Endodermal cell (in vitro differentiated cells): ENCODE measurements at regions not wholly inside any gene's neighbourhood (a gene's known extent, or its start where the extent isn't known, plus 50 kb on each side); places are given as distances from the start of the nearest gene placed in this dataset.

Experiments
- DNase-seq: peaks from one replicate; pipeline ENCODE4 v3.0.0-alpha.2; 2017
- H3K27ac ChIP-seq: 2 replicates; pipeline ENCODE4 v1.5.1; 2013; ENCODE audit warnings: mild to moderate bottlenecking, low read depth, low read length, moderate library complexity
- H3K27me3 ChIP-seq: 2 replicates; pipeline ENCODE4 v1.6.1; 2013; ENCODE audit warnings: mild to moderate bottlenecking, low read length, moderate library complexity; ENCODE audit not compliant: insufficient read depth, control insufficient read depth, poor library complexity, severe bottlenecking
- H3K36me3 ChIP-seq: 2 replicates; pipeline ENCODE4 v1.7.0; 2013; ENCODE audit warnings: mild to moderate bottlenecking, low read length, moderate library complexity; ENCODE audit not compliant: control insufficient read depth, insufficient read depth
- H3K4me1 ChIP-seq: one replicate; pipeline ENCODE4 v1.7.0; 2013; ENCODE audit warnings: low read length; ENCODE audit not compliant: control insufficient read depth, insufficient read depth
- H3K4me3 ChIP-seq: 2 replicates; pipeline ENCODE4 v1.5.1; 2013; ENCODE audit warnings: mild to moderate bottlenecking, low read length, moderate library complexity
- H3K9ac ChIP-seq: 2 replicates; pipeline ENCODE4 v1.6.1; 2013; ENCODE audit warnings: mild to moderate bottlenecking, low read length, moderate library complexity; ENCODE audit not compliant: poor library complexity, severe bottlenecking; ENCODE audit errors: extremely low read depth
- H3K9me3 ChIP-seq: 2 replicates; pipeline ENCODE4 v1.6.1; 2013; ENCODE audit warnings: mild to moderate bottlenecking, low read length, moderate library complexity; ENCODE audit not compliant: control insufficient read depth
- H3K27ac Mint-ChIP-seq: 2 replicates; pipeline ENCODE4 v1.8.0; 2020; ENCODE audit warnings: mixed read lengths
- H3K27me3 Mint-ChIP-seq: 2 replicates; pipeline ENCODE4 v1.8.0; 2021; ENCODE audit warnings: mild to moderate bottlenecking, mixed read lengths; ENCODE audit not compliant: insufficient read depth
- H3K36me3 Mint-ChIP-seq: 2 replicates; pipeline ENCODE4 v1.8.0; 2020; ENCODE audit warnings: low read depth, mixed read lengths
- H3K4me1 Mint-ChIP-seq: 2 replicates; pipeline ENCODE4 v1.8.0; 2020; ENCODE audit warnings: mixed read lengths
- H3K4me3 Mint-ChIP-seq: 2 replicates; pipeline ENCODE4 v1.8.0; 2020; ENCODE audit warnings: mild to moderate bottlenecking, moderate library complexity, mixed read lengths
- H3K9me3 Mint-ChIP-seq: 2 replicates; pipeline ENCODE4 v1.8.0; 2020; ENCODE audit warnings: mild to moderate bottlenecking, mixed read lengths
- CTCF ChIP-seq: fragments of 200-600 bp; sonication (generic); conservative IDR thresholded peaks from 2 replicates; pipeline ENCODE4 v1.5.0; 2021; ENCODE audit warnings: antibody characterized with exemption, mild to moderate bottlenecking
- WGBS, 2 experiments: methylation state at CpG; one replicate each; pipeline versions ENCODE4 v1.1.5 to v1.1.7; 2013; ENCODE audit warnings: missing lambda C conversion rate in 2 of 2, mixed read lengths in 1 of 2; ENCODE audit not compliant: insufficient coverage in 1 of 2, insufficient read length in 1 of 2; 5-methylcytosine and 5-hydroxymethylcytosine counted together

- no peaks in the 10 kb centered on the region for H3K4me1 ChIP-seq
- no peaks in the 10 kb centered on the region for H3K36me3 ChIP-seq
- no peaks in the 10 kb centered on the region for H3K9me3 Mint-ChIP-seq
- H3K9ac ChIP-seq = no peak overlapping the region
- TF ChIP-seq CTCF = no peak
- no peaks in the 10 kb centered on the region for H3K9me3 ChIP-seq
- H3K4me3 Mint-ChIP-seq = no peak overlapping the region
- H3K27me3 ChIP-seq = no peaks in the 10 kb centered on the region
- H3K36me3 Mint-ChIP-seq = no peaks in the 10 kb centered on the region
- H3K27me3 Mint-ChIP-seq = no peaks in the 10 kb centered on the region
- no peak for DNase-seq
- H3K4me1 Mint-ChIP-seq = no peaks in the 10 kb centered on the region
- WGBS, 2 experiments = 94 to 97% methylated on average over 2 to 4 of the region's 4 CpGs
- H3K4me3 ChIP-seq = no peak overlapping the region
- no peak overlapping the region for H3K27ac Mint-ChIP-seq
- no peak overlapping the region for H3K27ac ChIP-seq
Measured at GRCh38 chr7:19567011-19567410, 141.8 kb downstream of the POLR1F start.

GRCh38 chr7:19565602-19566001 is 143.2 kb downstream of the POLR1F start:
- H3K9me3 Mint-ChIP-seq = no peaks in the 10 kb centered on the region
- no peak overlapping the region for H3K27ac ChIP-seq
- no peak overlapping the region for H3K4me3 Mint-ChIP-seq
- H3K36me3 Mint-ChIP-seq = no peaks in the 10 kb centered on the region
- TF ChIP-seq CTCF = no peak
- no peak for DNase-seq
- H3K27ac Mint-ChIP-seq = no peak overlapping the region
- H3K4me1 Mint-ChIP-seq = no peaks in the 10 kb centered on the region
- no peaks in the 10 kb centered on the region for H3K9me3 ChIP-seq
- H3K27me3 Mint-ChIP-seq = no peaks in the 10 kb centered on the region
- H3K4me1 ChIP-seq = no peaks in the 10 kb centered on the region
- no peaks in the 10 kb centered on the region for H3K36me3 ChIP-seq
- no peak overlapping the region for H3K4me3 ChIP-seq
- no peak overlapping the region for H3K9ac ChIP-seq
- no peaks in the 10 kb centered on the region for H3K27me3 ChIP-seq

GRCh38 chr7:19561121-19561805 is 147.6 kb downstream of the POLR1F start:
- no peak overlapping the region for H3K27ac Mint-ChIP-seq
- H3K9me3 Mint-ChIP-seq = no peaks in the 10 kb centered on the region
- no peaks in the 10 kb centered on the region for H3K9me3 ChIP-seq
- H3K4me1 Mint-ChIP-seq = no peaks in the 10 kb centered on the region
- no peaks in the 10 kb centered on the region for H3K36me3 Mint-ChIP-seq
- no peak for DNase-seq
- H3K9ac ChIP-seq = no peak overlapping the region
- H3K36me3 ChIP-seq = no peaks in the 10 kb centered on the region
- WGBS, 2 experiments = 77 to 82% methylated on average over 2 to 3 of the region's 3 CpGs
- H3K27me3 Mint-ChIP-seq = no peaks in the 10 kb centered on the region
- no peak for TF ChIP-seq CTCF
- no peak overlapping the region for H3K4me3 ChIP-seq
- H3K4me3 Mint-ChIP-seq = no peak overlapping the region
- H3K27ac ChIP-seq = no peak overlapping the region
- no peaks in the 10 kb centered on the region for H3K4me1 ChIP-seq
- H3K27me3 ChIP-seq = no peaks in the 10 kb centered on the region
